HL-60 (cell line): ENCODE measurements at regions not wholly inside any gene's neighbourhood (a gene's known extent, or its start where the extent isn't known, plus 50 kb on each side); places are given as distances from the start of the nearest gene placed in this dataset.

ENCODE experiments used
- GABPA ChIP-seq: IDR thresholded peaks from 2 replicates; pipeline ENCODE4 v1.6.1; 2012; ENCODE audit warnings: low read depth
- POLR2AphosphoS5 ChIP-seq: IDR thresholded peaks from 2 replicates; pipeline ENCODE4 v1.6.1; 2012; ENCODE audit warnings: low read depth
- TF ChIP-seq, protein P1 (sequence below): IDR thresholded peaks from 2 replicates; pipeline ENCODE4 v1.6.1; 2012; ENCODE audit warnings: low read depth; ENCODE audit not compliant: insufficient replicate concordance
- TF ChIP-seq, protein P2 (sequence below): IDR thresholded peaks from one replicate; pipeline ENCODE4 v1.5.1; 2011; ENCODE audit warnings: low read length, control low read depth, inconsistent platforms; ENCODE audit not compliant: insufficient read depth

DNA sequence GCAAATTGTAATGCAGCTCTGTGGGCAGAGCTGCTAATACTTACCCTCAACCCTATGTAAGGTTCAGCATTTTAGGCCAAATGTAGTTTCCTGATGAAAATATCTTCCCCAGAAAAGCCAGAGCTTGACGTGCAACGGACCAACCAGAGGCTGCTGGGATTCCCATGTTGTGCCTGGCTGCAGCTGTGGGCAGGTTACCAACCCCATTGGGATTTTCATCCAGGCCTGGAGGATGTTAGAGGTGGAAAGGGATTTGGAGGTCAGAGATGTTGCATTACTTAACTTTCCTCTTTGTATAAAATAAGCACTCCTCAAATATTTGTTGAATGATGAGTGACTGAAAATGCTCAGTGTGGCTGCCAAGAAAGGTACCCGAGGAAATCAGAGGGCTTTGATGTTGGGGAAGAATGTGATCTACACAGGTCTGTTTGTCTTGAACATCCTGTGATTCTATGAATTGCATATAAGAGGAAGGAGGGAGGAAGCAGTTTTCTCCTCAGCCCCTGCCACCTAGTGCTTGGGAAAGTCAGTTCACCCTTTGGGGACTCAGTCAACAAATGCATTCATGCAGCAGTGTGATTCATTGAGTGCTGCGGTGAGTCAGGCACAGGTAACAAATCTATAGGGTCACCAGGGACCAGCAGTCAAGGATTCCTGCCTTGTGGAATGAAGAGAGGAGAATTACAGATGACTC, 487.2 kb downstream of the RPS24 start:
- TF ChIP-seq, protein P1, sequence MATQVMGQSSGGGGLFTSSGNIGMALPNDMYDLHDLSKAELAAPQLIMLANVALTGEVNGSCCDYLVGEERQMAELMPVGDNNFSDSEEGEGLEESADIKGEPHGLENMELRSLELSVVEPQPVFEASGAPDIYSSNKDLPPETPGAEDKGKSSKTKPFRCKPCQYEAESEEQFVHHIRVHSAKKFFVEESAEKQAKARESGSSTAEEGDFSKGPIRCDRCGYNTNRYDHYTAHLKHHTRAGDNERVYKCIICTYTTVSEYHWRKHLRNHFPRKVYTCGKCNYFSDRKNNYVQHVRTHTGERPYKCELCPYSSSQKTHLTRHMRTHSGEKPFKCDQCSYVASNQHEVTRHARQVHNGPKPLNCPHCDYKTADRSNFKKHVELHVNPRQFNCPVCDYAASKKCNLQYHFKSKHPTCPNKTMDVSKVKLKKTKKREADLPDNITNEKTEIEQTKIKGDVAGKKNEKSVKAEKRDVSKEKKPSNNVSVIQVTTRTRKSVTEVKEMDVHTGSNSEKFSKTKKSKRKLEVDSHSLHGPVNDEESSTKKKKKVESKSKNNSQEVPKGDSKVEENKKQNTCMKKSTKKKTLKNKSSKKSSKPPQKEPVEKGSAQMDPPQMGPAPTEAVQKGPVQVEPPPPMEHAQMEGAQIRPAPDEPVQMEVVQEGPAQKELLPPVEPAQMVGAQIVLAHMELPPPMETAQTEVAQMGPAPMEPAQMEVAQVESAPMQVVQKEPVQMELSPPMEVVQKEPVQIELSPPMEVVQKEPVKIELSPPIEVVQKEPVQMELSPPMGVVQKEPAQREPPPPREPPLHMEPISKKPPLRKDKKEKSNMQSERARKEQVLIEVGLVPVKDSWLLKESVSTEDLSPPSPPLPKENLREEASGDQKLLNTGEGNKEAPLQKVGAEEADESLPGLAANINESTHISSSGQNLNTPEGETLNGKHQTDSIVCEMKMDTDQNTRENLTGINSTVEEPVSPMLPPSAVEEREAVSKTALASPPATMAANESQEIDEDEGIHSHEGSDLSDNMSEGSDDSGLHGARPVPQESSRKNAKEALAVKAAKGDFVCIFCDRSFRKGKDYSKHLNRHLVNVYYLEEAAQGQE: no peak
- TF ChIP-seq, protein P2, sequence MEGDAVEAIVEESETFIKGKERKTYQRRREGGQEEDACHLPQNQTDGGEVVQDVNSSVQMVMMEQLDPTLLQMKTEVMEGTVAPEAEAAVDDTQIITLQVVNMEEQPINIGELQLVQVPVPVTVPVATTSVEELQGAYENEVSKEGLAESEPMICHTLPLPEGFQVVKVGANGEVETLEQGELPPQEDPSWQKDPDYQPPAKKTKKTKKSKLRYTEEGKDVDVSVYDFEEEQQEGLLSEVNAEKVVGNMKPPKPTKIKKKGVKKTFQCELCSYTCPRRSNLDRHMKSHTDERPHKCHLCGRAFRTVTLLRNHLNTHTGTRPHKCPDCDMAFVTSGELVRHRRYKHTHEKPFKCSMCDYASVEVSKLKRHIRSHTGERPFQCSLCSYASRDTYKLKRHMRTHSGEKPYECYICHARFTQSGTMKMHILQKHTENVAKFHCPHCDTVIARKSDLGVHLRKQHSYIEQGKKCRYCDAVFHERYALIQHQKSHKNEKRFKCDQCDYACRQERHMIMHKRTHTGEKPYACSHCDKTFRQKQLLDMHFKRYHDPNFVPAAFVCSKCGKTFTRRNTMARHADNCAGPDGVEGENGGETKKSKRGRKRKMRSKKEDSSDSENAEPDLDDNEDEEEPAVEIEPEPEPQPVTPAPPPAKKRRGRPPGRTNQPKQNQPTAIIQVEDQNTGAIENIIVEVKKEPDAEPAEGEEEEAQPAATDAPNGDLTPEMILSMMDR: no peak
- TF ChIP-seq POLR2AphosphoS5 (no peak), GABPA (no peak)
